GM04503 (cell line): ENCODE measurements at regions not wholly inside any gene's neighbourhood (a gene's known extent, or its start where the extent isn't known, plus 50 kb on each side); places are given as distances from the start of the nearest gene placed in this dataset.

Source experiments
- DNase-seq: peaks from one replicate; pipeline ENCODE4 v3.0.0-alpha.2; 2012; ENCODE audit warnings: low read depth

DNA sequence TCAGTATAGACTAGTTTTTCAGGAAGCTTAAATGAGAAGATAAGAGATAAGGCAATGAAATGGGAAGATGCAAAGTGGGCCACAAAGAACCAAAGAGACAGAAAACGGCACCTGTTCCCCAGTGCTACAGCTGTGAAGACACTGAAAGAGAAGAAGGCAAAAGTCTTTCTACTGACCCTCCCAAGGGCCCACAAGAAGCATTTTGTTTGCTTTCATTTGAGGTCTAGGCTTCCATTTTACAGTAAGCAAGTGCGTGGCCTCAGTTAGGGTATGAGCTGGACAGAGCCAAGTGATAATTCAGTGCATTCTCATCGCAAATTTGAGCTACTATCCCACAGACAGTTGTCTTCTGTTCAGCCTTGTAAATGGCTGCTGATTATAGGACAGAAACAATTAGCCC lies 53.4 kb upstream of the STK17B start:
- DNase-seq = no peak

- no peak for DNase-seq
Measured at GRCh38 chr2:196225213-196225612, 53.8 kb upstream of the STK17B start.

DNA sequence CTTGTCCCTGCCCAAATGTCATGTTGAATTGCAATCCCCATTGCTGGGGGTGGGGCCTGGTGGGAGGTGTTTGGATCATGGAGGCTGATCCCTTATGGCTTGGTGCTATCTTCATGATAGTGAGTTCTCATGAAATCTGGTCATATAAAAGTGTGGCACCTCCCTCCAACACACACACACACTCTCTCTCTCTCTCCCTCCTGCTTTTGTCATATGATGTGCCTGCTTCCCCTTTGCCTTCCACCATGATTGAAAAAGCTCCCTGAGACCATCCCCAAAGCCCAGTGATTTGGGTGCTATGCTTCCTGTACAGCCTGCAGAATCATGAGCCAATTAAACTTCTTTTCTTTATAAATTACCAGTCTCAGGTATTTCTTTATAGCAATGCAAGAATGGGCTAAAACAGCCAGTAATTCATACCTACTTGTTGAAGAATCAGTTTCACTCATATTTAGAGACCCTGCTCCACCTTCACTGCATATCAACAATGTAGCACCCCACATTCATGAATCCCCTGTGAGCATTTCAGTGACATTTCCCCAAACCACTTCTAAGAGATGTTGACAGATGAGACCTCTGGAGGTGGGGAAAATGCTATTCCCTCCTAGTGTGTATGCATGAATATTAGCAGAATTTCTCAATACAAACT lies 54.8 kb upstream of the STK17B start:
- no peak for DNase-seq

DNA sequence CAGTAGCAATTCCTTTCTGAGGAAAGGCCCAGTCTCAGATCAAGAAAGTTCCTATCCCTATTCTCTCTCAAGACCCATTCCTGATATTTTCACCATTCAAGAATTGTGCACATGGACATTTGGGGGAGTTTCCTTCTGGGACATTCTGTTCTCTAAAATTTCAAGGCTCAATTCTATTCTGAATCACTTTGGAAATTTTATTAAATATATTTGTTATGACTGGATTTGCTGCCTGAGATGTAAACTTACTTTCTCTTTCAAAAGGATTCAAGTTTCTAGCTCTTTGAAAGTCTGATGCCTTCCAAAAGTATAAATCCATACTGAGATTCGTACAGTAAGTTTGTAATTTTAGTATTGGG lies 55.3 kb upstream of the STK17B start:
- no peak for DNase-seq

- no peak for DNase-seq
Measured at GRCh38 chr2:196229013-196229412, 57.6 kb upstream of the STK17B start.

DNA sequence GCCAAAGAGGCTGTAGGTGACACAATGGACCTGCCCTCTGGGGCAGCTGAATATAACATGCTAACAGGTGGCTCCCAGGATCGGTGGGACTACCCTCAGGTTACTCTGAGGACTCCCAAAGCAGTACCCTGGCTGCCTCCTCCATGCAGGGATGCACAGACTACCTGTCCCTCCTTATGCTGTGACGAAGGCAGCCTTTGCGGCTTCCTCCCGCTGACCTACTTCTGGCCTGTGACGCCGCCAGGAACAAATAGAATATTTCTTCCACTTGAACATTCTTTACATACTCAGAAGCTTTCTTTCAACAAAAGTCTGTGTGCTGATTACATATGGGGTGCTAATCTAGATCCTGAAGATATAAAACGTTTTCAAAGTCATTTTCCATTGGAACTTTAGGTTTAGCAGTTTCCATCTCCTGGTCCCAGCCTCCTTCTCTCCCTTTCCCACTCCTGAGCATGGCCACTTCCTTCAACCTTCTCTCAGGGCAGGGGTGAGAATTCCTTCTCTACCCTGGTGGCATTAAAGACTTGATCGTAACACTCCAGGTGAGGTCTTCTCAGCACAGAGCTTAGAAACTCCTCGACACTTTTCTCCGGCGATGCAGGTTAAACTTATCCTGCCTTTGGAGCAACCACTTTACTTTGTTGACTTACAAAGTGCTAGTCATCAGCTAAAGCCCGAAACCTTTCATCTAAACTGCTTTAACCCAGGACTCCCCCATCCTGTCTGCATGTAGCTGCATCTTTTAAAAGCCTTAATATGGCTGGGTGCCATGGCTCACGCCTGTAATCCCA lies 58.9 kb upstream of the STK17B start:
- no peak for DNase-seq

DNA sequence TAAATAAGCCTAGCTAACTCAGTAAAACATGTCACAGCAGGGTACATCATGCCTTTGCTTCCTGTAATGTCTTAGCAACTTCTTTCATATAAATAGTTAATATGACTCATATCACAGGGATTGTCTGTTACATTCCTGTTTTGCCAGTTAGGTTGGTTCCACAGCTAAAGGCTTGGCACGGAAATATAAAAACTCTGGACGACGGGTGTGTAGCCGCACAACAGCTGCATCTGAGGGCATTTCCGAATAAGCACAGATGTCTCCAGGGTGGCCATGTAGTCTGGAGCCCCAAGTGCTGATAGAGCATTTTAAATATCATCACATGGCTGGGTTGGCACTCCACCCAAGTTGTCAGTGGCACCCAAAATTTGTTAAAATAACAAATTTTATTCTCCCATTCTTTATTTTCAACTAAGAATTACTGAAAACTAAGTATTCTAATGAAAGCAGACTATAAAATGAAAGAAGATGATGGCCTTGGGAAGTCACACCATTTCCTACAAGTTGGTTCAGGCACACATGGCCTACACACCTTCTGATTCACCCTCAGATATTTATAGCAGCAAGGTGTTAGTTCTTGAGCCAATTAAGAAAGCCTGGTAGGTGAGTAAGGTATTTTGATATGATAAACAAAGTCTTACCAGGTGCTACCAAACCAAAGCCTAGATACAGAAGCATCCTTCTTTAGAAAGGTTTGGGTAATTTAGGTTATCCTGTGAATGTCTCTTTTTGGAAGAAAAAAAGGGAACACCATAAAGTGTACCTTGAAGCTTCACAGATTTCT lies 61.8 kb upstream of the STK17B start:
- DNase-seq = peak; percentile 69

DNA sequence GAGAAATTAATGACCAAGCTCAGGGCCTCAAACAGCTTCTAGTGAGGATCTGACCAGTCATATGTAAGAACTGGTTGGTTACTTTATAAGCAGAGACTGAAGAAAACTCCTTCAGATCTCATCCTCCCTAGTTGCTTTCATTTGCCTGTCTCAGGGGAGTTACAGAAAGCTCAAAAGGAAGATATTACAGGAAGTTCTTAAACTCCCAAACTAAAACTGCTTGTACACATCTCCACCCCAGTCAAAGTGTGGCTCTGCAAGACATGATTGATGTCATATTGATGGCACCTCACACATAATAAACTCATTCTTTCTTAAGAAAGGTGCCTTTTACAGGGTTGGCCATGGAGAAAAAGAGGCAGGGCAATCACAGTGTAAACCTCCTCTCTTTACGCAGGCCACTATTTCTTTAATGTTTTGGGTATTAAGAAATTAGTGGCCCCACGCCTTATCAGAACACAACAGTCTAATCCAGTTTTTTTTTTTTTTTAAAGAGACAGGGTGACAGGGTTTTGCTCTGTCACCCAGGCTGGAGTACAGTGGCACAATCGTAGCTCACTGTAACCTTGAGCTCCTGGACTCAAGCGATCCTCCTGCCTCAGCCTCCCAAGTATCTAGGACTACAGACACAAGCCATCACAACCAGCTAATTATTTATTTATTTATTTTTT lies 62.6 kb upstream of the STK17B start:
- no peak for DNase-seq

GRCh38 chr2:196234672-196235071 lies 63.3 kb upstream of the STK17B start:
- peak; percentile 63 for DNase-seq

DNA sequence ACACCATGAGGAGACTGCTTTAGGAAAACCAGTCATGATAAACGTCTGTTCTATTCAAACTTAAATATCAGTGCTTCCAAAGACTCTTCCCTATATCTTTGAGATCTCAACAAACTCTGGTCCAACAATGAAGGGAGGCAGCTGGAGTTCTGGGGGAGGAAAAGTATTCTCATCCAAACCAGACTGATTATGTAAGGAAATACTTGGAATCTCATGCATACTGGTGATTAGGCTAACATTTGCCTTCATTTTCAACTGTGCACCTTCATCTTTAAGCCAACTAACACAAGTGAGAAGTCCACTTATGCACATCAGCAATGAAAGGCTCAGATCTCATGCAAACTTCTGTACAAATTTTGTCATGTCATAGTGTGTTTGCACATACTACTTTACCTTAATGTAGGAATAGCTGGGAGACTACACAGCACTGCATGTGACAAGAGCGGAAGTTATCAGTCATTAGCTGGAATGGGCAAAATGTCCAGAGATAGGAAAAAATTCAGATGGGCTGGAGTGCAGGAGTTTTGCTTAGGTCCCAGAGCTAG lies 67.5 kb upstream of the STK17B start:
- no peak for DNase-seq

- DNase-seq = no peak
Measured at GRCh38 chr2:196239622-196240587, 68.5 kb upstream of the STK17B start.

DNA sequence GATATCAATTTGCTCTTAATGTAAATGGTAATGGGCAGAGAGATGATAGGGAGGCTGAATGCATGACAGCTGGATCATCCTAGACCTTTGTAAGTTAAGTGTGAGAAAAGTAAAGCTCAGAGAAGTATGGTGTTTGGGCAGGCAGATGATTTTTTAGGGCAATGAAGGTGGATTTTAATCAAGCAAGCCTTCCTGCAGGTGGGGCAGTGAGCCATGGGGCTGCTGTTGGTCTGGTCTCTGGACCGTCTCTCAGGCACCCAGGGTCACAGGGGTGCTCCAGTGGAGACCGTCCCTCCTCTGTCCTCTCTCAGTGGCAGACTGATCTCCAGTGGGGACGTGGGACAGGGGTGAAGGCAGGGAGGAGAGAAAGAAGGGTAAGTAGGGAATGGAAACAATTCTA lies 69.8 kb upstream of the STK17B start:
- no peak for DNase-seq

DNA sequence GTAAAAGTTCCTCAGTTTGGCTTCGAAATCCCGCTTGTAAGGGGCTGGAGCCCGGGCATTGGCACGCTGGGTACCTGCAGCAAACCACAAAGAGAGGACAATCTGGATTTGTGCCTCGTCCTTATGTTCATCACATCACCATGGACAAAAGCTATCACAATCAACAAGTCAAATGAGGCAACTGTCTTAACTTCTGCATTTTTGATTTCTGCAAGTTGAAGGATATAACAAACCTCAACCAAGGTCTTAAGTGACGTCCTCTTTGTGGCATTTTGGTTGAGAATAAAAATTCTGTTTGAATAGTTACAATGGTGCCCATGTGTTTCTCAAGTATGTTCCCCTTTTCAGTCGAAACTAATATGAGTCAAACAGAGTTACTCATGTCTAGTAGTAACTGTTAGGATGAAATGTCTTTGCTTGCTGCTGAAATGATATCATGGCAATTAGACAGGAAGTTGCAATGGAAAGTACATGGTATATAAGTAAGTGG lies 70.8 kb upstream of the STK17B start:
- no peak for DNase-seq

GRCh38 chr2:196244516-196244915 lies 73.1 kb upstream of the STK17B start:
- no peak for DNase-seq

DNA sequence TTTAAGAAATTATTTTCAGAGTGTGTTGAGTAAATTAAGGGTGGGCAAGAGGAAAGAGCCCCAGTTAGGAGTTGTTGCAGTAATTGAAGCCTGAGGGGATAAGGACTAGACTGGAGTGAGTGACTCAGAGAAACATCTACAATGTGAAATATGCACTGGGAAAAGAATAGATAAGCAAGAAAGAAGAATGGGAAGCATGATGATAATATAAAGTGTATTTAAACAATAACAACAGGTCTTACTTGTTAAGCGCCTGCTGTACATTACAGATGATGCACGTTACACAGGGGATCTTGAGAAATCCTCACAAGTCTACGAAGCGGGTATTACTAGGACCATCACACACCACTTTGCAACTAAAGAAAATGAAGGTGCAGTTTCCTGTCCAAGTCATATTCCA lies 73.6 kb upstream of the STK17B start:
- no peak for DNase-seq

DNA sequence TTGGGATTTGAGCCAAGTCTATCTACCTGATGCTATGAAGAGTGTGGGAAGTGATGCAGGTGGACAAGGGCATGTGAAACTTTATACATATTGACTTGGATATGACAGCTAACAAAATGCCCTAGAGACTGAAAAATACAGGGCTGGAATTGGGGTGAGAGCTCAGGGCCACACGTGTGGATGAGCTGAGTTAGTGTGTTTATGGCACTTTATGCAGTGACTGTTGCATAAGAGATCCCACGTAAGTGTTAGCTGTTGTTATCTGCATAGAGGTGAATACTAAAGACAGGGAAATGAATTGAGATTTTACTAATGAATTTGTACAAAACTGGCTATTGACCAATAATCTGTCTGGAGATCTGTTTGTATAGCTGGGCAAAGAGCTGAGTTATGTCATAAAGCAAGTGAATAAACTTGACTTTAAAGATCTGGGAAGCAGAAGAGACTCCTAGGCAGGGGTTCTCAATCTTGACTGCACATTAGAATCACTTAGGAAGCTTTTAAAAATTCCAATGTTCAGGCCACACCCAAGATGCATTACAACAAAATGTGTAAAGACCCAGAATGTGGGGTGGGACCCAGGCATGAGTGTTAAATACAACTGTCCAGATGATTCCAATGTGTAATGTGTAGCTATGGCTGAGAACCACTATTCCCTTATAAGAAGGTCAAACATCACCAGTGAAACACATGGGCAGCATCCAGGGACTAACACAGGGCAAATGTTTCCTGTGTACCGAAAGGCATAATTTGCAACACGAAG lies 74.2 kb upstream of the STK17B start:
- DNase-seq = no peak

DNA sequence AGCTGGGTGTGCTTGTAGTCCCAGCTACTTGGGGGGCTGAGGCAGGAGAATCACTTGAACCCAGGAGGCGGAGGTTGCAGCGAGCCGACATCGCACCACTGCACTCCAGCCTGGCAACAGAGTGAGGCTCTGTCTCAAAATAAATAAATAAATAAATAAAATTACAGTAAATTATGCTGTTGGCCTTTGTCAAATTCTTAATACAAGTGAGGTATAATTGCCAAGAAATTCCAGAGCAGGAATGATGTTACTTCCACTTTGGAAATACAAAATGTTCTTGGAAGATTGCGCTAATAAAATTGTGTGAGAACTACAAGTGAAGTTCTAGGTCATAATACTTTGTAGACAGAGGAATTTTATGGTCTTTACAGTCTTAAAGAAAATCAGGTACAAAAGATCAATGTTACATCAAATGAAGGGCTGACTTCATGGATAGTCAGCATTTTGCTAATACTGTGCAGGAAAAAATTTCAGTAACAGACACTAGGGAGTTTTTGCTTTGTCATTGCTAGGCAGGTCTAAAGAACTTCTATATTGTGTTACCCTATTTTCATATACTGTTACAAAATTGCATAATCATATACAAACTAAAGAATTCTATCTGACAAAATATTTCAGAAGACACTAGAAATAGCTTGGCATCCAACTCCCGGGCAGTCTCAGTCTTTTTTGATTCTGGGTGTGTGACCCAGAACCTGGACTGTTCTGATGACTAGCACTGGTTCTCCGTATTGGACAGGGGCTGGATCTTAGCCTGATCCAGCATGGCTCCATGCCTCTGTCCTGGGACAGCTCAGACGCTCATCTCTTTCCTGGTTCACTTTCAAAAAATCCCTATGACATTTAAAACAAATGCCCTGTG lies 76.0 kb upstream of the STK17B start:
- DNase-seq = no peak

GRCh38 chr2:196247976-196248280 lies 76.5 kb upstream of the STK17B start:
- no peak for DNase-seq

- DNase-seq = no peak
Measured at GRCh38 chr2:196248467-196249094, 77.2 kb upstream of the STK17B start.
